Hepatocyte (in vitro differentiated cells): ENCODE measurements at regions not wholly inside any gene's neighbourhood (a gene's known extent, or its start where the extent isn't known, plus 50 kb on each side); places are given as distances from the start of the nearest gene placed in this dataset.

Experiments
- CTCF ChIP-seq: fragments of 200-600 bp; sonication (generic); IDR thresholded peaks from 2 replicates; pipeline ENCODE4 v1.5.1; 2016; ENCODE audit warnings: antibody characterized with exemption, mild to moderate bottlenecking; ENCODE audit not compliant: poor library complexity
- EZH2 ChIP-seq: fragments of 200-600 bp; sonication (generic); IDR thresholded peaks from 2 replicates; pipeline ENCODE4 v1.6.1; 2016; ENCODE audit warnings: antibody characterized with exemption, mild to moderate bottlenecking, borderline replicate concordance
- EZH2phosphoT487 ChIP-seq: fragments of 200-600 bp; sonication (generic); IDR thresholded peaks from one replicate; pipeline ENCODE4 v1.6.1; 2018; ENCODE audit warnings: antibody characterized with exemption, mild to moderate bottlenecking, low read depth, moderate library complexity; ENCODE audit not compliant: unreplicated experiment, severe bottlenecking

DNA sequence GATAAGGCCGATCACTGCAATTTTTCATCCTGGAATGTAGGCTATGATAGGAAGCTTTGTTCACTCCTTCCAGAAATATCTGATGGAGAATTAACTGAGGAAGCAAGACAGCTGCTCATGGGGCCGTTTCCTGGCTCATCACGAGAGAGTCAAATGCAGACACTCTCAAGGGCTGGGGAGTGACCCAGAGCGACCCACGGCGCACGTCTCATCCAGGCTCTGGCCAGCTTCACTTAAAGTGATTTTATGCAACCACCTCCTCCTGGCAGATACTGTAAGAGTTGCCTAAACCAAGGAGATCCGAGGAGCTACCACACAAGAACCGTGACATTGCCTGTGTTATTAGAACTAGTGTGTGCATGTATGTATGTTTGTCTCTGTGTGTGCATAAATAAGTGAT lies 530.8 kb downstream of the TCERG1L start:
- TF ChIP-seq EZH2 (no peak), CTCF (no peak), EZH2phosphoT487 (no peak)
